ENCODE measurements at regions not wholly inside any gene's neighbourhood (a gene's known extent, or its start where the extent isn't known, plus 50 kb on each side); places are given as distances from the start of the nearest gene placed in this dataset.

DNA sequence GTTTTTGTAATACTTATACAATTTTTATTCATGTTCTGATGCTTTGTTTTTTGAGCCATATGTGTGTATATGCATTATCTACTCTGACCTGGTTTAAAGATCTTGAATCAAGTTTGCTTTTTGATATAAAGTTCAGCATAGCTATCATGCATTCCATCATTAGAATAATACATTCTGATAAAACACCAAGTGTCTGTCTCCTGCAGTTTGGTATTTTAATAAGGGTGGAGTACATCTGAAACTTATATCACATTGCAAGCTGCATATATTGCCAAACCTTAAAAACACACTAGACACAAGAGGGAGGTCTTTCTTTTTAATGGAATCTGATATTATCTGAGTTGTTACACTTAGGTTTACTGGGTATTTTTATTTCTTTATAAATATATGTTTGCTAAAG, 102.8 kb upstream of the ADAMTSL1 start:
- Histone ChIP-seq H3K27me3 (ENCODE audit: control insufficient read depth, insufficient read depth, low read length) (no peaks in the 10 kb centered on the region), H3K9ac (ENCODE audit: low read depth, low read length) (no peak overlapping the region), H3K9me1 (ENCODE audit: insufficient read depth, low read length) (peaks cover 3% of the 10 kb centered on the region; the same call in 1 of the 2 replicates), H2AK9ac (replicated peaks; ENCODE audit: low read depth, low read length, poor library complexity) (no peak overlapping the region), H3K14ac (replicated peaks; ENCODE audit: low read depth, low read length) (no peak overlapping the region), H3K4me3 (ENCODE audit: insufficient read depth, low read depth, low read length) (no peak overlapping the region), H4K20me1 (ENCODE audit: insufficient read depth, low read length) (no peaks in the 10 kb centered on the region), H2BK20ac (ENCODE audit: low read depth, low read length) (no peak overlapping the region), H2BK120ac (ENCODE audit: low read depth, low read length) (no peak overlapping the region), H3K4me2 (ENCODE audit: low read depth, low read length) (no peak overlapping the region), H3K79me1 (ENCODE audit: low read depth in 1 of 2, low read length in 2 of 2) (no peaks in the 10 kb centered on the region), H3K4me1 (ENCODE audit: control insufficient read depth, insufficient read depth, low read length) (no peaks in the 10 kb centered on the region; the same call in 1 of the 2 replicates), H3K27ac (ENCODE audit: insufficient read depth, low read length) (no peak overlapping the region), H3K23ac (ENCODE audit: low read depth, low read length) (no peak overlapping the region), H3K9me3 (ENCODE audit: control insufficient read depth, insufficient read depth, low read length) (no peaks in the 10 kb centered on the region), H2AFZ (replicated peaks; ENCODE audit: low read length, poor library complexity) (no peak overlapping the region), H3K4ac (ENCODE audit: low read depth, low read length) (no peak overlapping the region), H2BK15ac (ENCODE audit: low read depth, low read length) (no peak overlapping the region), H4K8ac (ENCODE audit: low read depth in 2 of 2, low read length in 2 of 2) (no peak overlapping the region), H2AK5ac (ENCODE audit: low read depth, low read length) (no peak overlapping the region), H3K36me3 (ENCODE audit: control insufficient read depth, insufficient read depth, low read length) (no peaks in the 10 kb centered on the region), H4K5ac (ENCODE audit: low read depth, low read length) (no peak overlapping the region), H3K56ac (ENCODE audit: extremely low read depth, insufficient read depth, low read length) (no peak overlapping the region), H2BK5ac (ENCODE audit: low read depth, low read length, poor library complexity, severe bottlenecking) (no peak overlapping the region), H3K18ac (ENCODE audit: low read depth, low read length) (no peak overlapping the region), H4K91ac (ENCODE audit: insufficient read depth, low read depth, low read length) (no peak overlapping the region)
- no peak for DNase-seq
- intact Hi-C loops (cut with micrococcal nuclease) (no loop called here), in situ Hi-C loops (cut with MboI; ENCODE audit: low sequenced_read_pairs) (no loop called here), dilution Hi-C loops (cut with HindIII; ENCODE audit: low sequenced_read_pairs, unreplicated experiment) (no loop called here)
- ChIA-PET POLR2A (ENCODE audit: unreplicated experiment) (no interaction called here), CTCF (no interaction called here)
- no peak for ATAC-seq (ENCODE audit: low read depth)
- BruUV-seq (replicated peaks) = no TSS peak
- no peak for TF ChIP-seq MXI1 (IDR thresholded peaks at IDR 0.05; ENCODE audit: borderline replicate concordance, low read depth, low read length)
- no peak for TF ChIP-seq SMC3 (IDR thresholded peaks at IDR 0.05; ENCODE audit: low read depth, low read length)
- no peak for TF ChIP-seq MAFK (IDR thresholded peaks at IDR 0.05; ENCODE audit: low read depth, low read length)
- TF ChIP-seq CEBPB (IDR thresholded peaks at IDR 0.05; ENCODE audit: low read depth, low read length) = no peak
- TF ChIP-seq, protein P1, sequence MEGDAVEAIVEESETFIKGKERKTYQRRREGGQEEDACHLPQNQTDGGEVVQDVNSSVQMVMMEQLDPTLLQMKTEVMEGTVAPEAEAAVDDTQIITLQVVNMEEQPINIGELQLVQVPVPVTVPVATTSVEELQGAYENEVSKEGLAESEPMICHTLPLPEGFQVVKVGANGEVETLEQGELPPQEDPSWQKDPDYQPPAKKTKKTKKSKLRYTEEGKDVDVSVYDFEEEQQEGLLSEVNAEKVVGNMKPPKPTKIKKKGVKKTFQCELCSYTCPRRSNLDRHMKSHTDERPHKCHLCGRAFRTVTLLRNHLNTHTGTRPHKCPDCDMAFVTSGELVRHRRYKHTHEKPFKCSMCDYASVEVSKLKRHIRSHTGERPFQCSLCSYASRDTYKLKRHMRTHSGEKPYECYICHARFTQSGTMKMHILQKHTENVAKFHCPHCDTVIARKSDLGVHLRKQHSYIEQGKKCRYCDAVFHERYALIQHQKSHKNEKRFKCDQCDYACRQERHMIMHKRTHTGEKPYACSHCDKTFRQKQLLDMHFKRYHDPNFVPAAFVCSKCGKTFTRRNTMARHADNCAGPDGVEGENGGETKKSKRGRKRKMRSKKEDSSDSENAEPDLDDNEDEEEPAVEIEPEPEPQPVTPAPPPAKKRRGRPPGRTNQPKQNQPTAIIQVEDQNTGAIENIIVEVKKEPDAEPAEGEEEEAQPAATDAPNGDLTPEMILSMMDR (conservative IDR thresholded peaks at IDR 0.05; ENCODE audit: low read depth, low read length) = no peak
- TF ChIP-seq CHD1 (IDR thresholded peaks at IDR 0.05; ENCODE audit: low read depth, low read length) = no peak
- no peak for TF ChIP-seq RFX5 (IDR thresholded peaks at IDR 0.05; ENCODE audit: low read depth, low read length)
- TF ChIP-seq, protein P2, sequence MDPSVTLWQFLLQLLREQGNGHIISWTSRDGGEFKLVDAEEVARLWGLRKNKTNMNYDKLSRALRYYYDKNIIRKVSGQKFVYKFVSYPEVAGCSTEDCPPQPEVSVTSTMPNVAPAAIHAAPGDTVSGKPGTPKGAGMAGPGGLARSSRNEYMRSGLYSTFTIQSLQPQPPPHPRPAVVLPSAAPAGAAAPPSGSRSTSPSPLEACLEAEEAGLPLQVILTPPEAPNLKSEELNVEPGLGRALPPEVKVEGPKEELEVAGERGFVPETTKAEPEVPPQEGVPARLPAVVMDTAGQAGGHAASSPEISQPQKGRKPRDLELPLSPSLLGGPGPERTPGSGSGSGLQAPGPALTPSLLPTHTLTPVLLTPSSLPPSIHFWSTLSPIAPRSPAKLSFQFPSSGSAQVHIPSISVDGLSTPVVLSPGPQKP (IDR thresholded peaks at IDR 0.05; ENCODE audit: borderline replicate concordance, low read depth, low read length) = no peak
- TF ChIP-seq RAD21 (IDR thresholded peaks at IDR 0.05; ENCODE audit: low read length) = no peak
- TF ChIP-seq, protein P3, sequence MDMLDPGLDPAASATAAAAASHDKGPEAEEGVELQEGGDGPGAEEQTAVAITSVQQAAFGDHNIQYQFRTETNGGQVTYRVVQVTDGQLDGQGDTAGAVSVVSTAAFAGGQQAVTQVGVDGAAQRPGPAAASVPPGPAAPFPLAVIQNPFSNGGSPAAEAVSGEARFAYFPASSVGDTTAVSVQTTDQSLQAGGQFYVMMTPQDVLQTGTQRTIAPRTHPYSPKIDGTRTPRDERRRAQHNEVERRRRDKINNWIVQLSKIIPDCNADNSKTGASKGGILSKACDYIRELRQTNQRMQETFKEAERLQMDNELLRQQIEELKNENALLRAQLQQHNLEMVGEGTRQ (IDR thresholded peaks at IDR 0.05; ENCODE audit: low read depth, low read length) = no peak
